ENCODE measurements at regions not wholly inside any gene's neighbourhood (a gene's known extent, or its start where the extent isn't known, plus 50 kb on each side); places are given as distances from the start of the nearest gene placed in this dataset.

GRCh38 chr12:90301561-90302133 lies 593.0 kb upstream of the ATP2B1 start:
- peaks cover 13% of the 10 kb centered on the region for H3K4me1 Mint-ChIP-seq (ENCODE audit: low read depth)
- no peaks in the 10 kb centered on the region for H3K36me3 Mint-ChIP-seq (ENCODE audit: low read depth)
- no peak overlapping the region for H3K27ac Mint-ChIP-seq
- no peaks in the 10 kb centered on the region for H3K9me3 Mint-ChIP-seq
- no peak overlapping the region for H3K4me3 Mint-ChIP-seq
- DNase-seq, result no peak
- H3K27me3 Mint-ChIP-seq (ENCODE audit: low read depth), result peaks cover 7% of the 10 kb centered on the region
- intact Hi-C loops (cut with micrococcal nuclease), result no loop called here
- CTCF ChIA-PET, result interaction anchor here (0.6 kb wide), 1 partner anchor 14 kb away, joined by 3 read pairs; no protein-coding TSS in a partner anchor

- Mint-ChIP-seq H3K4me3 (no peak overlapping the region), H3K36me3 (ENCODE audit: low read depth) (no peaks in the 10 kb centered on the region), H3K27ac (no peak overlapping the region), H3K4me1 (ENCODE audit: low read depth) (peaks cover 13% of the 10 kb centered on the region), H3K9me3 (no peaks in the 10 kb centered on the region), H3K27me3 (ENCODE audit: low read depth) (peaks cover 7% of the 10 kb centered on the region)
- DNase-seq, result no peak
- CTCF ChIA-PET, result no interaction called here
- intact Hi-C loops (cut with micrococcal nuclease), result no loop called here
Measured at GRCh38 chr12:90301095-90301494, 592.5 kb upstream of the ATP2B1 start.

- no peak for DNase-seq
- Mint-ChIP-seq H3K9me3 (no peaks in the 10 kb centered on the region), H3K4me3 (no peak overlapping the region), H3K27me3 (ENCODE audit: low read depth) (peaks cover 12% of the 10 kb centered on the region), H3K36me3 (ENCODE audit: low read depth) (no peaks in the 10 kb centered on the region), H3K4me1 (ENCODE audit: low read depth) (peaks cover 13% of the 10 kb centered on the region), H3K27ac (no peak overlapping the region)
- intact Hi-C loops (cut with micrococcal nuclease), result loop anchor here (1.0 kb wide), 1 partner anchor 19 kb away; no protein-coding TSS in a partner anchor
- CTCF ChIA-PET, result interaction anchor here (0.8 kb wide), 1 partner anchor 94 kb away, joined by 4 read pairs; no protein-coding TSS in a partner anchor
Measured at GRCh38 chr12:90299666-90300065, 591.0 kb upstream of the ATP2B1 start.

- intact Hi-C loops (cut with micrococcal nuclease), result loop anchor here (1.0 kb wide), 1 partner anchor 19 kb away; no protein-coding TSS in a partner anchor
- peaks cover 12% of the 10 kb centered on the region for H3K27me3 Mint-ChIP-seq (ENCODE audit: low read depth)
- H3K36me3 Mint-ChIP-seq (ENCODE audit: low read depth), result no peaks in the 10 kb centered on the region
- peaks cover 13% of the 10 kb centered on the region for H3K4me1 Mint-ChIP-seq (ENCODE audit: low read depth)
- DNase-seq, result no peak
- H3K27ac Mint-ChIP-seq, result no peak overlapping the region
- H3K9me3 Mint-ChIP-seq, result no peaks in the 10 kb centered on the region
- CTCF ChIA-PET, result interaction anchor here (0.7 kb wide), 1 partner anchor 652 kb away, joined by 3 read pairs; no protein-coding TSS in a partner anchor
- no peak overlapping the region for H3K4me3 Mint-ChIP-seq
Measured at GRCh38 chr12:90299121-90299520, 590.5 kb upstream of the ATP2B1 start.

DNA sequence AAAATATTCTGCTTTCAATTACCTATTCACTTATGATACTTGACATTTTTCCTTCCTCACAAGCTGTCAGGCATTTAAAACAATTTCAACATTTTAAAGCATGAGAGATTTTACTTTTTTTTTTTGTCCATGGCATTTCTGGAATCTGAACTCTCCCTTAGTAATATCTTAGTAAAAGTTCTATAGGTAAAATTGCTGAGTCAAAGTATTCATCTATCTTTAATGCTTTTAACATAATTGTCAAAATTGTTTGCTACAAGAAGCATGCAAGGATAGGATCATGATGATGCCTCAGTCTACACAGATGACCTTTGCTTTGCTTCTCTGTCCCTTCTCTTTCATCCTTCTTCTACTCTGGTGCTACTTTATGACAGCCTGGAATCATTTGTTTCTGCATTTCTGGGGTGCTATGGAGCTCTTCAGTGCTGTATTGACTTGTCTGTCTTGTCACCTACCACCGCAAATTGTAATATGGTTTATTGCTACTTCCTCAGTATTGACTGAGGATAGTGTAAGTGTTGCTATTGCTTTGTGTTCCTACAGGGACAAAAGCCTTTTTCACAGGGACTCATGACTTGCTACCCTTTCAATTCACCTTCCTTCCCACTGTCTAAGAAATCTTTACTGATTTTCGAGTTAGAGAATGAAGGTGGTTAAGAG lies 589.8 kb upstream of the ATP2B1 start:
- DNase-seq, result no peak
- CTCF ChIA-PET, result interaction anchor here (0.6 to 0.7 kb wide), 2 partner anchors 201 to 653 kb away, joined by 3 to 4 read pairs; no protein-coding TSS in a partner anchor
- Mint-ChIP-seq H3K4me3 (no peak overlapping the region), H3K36me3 (ENCODE audit: low read depth) (no peaks in the 10 kb centered on the region), H3K27ac (no peak overlapping the region), H3K9me3 (no peaks in the 10 kb centered on the region), H3K27me3 (ENCODE audit: low read depth) (peaks cover 12% of the 10 kb centered on the region), H3K4me1 (ENCODE audit: low read depth) (peaks cover 13% of the 10 kb centered on the region)
- intact Hi-C loops (cut with micrococcal nuclease), result no loop called here

GRCh38 chr12:90295858-90296257 lies 587.2 kb upstream of the ATP2B1 start:
- DNase-seq, result no peak
- Mint-ChIP-seq H3K27me3 (ENCODE audit: low read depth) (peaks cover 13% of the 10 kb centered on the region), H3K4me1 (ENCODE audit: low read depth) (peaks cover 16% of the 10 kb centered on the region), H3K36me3 (ENCODE audit: low read depth) (no peaks in the 10 kb centered on the region), H3K27ac (no peak overlapping the region), H3K4me3 (no peak overlapping the region), H3K9me3 (no peaks in the 10 kb centered on the region)
- CTCF ChIA-PET, result no interaction called here
- intact Hi-C loops (cut with micrococcal nuclease), result no loop called here

DNA sequence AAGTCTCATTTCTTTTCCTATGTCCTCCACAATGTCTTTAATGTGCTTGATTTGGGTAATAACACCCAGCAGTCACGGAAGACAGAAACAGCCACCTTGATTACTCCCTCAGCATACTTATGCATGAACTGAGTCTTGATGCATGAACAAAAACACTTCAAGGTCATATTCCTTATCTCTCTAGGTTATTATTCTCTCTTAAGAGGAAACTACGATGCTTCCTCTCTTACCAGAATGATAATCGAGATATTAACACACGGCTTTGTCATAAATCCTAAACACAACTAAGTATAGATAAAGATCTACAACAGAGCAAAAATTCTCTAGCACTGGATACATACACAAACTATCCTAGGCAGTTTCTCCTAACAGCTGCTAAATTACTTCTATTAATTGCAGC lies 583.5 kb upstream of the ATP2B1 start:
- CTCF ChIA-PET, result no interaction called here
- no peak for DNase-seq
- Mint-ChIP-seq H3K27me3 (ENCODE audit: low read depth) (peaks cover 13% of the 10 kb centered on the region), H3K36me3 (ENCODE audit: low read depth) (no peaks in the 10 kb centered on the region), H3K4me3 (no peak overlapping the region), H3K27ac (no peak overlapping the region), H3K4me1 (ENCODE audit: low read depth) (peaks cover 3% of the 10 kb centered on the region), H3K9me3 (peaks cover 15% of the 10 kb centered on the region)
- intact Hi-C loops (cut with micrococcal nuclease), result no loop called here

DNA sequence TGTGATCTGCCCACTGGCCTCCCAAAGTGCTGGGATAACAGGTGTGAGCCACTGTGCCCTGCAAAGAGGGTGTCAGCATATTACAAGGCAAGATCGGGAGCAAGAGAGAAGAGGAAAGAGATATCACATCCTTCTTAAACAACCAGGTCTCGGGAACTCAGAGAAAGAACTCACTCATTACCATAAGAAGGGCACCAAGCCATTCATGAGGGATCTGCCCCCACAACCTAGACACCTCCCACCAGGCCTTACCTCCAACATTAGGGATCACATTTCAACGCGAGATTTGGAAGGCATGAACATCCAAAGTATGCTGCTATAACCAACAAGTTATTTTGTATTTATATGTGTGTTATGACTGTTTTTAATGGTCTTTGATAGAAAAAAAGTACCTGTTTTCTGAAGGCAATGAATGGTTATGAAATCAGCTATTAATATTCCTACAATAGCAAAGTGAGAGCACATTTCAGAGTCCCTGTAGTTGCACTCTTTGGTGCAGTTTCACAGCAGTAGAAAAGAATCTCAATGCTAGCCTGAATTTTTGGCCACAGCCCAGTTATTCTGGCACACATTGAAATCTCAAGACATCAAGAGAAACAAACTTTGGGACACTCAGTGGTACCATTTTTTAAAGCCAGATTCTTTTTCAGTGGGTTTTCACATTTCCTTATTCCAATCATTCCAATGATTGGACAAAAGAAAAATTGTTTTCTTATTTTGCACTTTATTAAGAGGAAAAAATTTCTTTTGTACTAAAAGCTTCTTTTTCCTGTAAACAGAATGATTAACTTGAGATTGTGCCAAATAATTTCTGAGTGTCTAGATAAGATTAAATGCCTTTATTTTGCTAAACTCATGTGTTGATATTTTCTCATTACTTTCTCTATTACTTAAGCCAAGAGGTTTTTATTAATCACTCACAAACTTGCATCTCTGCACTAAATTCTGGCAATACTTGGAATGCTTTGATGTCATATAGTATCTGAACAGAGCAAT lies 582.6 kb upstream of the ATP2B1 start:
- CTCF ChIA-PET, result no interaction called here
- Mint-ChIP-seq H3K4me1 (ENCODE audit: low read depth) (peaks cover 3% of the 10 kb centered on the region), H3K27ac (no peak overlapping the region), H3K36me3 (ENCODE audit: low read depth) (no peaks in the 10 kb centered on the region), H3K27me3 (ENCODE audit: low read depth) (peaks cover 13% of the 10 kb centered on the region), H3K4me3 (no peak overlapping the region), H3K9me3 (peaks cover 15% of the 10 kb centered on the region)
- no peak for DNase-seq
- intact Hi-C loops (cut with micrococcal nuclease), result no loop called here

DNA sequence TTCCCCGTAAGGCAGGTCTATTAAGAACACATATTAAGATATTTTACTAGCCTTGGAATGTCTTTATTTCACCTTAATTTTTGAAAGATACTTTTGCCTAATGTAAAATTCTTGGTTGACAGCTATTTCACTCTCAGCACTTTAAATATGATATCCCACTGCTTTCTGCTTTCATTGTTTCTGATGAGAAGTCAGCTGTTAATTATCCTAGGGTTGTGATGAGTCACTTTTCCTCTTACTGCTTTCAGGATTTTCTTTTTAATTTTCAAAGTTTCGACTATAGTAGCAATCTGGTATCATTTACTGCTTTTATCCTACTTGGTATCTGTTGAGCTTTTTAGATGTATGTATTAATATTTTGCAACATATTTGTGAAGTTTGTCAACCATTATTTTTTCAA lies 578.9 kb upstream of the ATP2B1 start:
- peaks cover 22% of the 10 kb centered on the region for H3K9me3 Mint-ChIP-seq
- no peak overlapping the region for H3K27ac Mint-ChIP-seq
- H3K4me3 Mint-ChIP-seq, result no peak overlapping the region
- no peak for DNase-seq
- peaks cover 3% of the 10 kb centered on the region for H3K4me1 Mint-ChIP-seq (ENCODE audit: low read depth)
- no peaks in the 10 kb centered on the region for H3K36me3 Mint-ChIP-seq (ENCODE audit: low read depth)
- peaks cover 5% of the 10 kb centered on the region for H3K27me3 Mint-ChIP-seq (ENCODE audit: low read depth)
- CTCF ChIA-PET, result interaction anchor here (0.6 kb wide), 1 partner anchor 14 kb away, joined by 3 read pairs; no protein-coding TSS in a partner anchor
- intact Hi-C loops (cut with micrococcal nuclease), result loop anchor here (10.0 kb wide), 2 partner anchors 403 to 1123 kb away; no protein-coding TSS in a partner anchor

GRCh38 chr12:90281154-90281868 lies 572.7 kb upstream of the ATP2B1 start:
- Mint-ChIP-seq H3K4me3 (no peak overlapping the region), H3K36me3 (ENCODE audit: low read depth) (peaks cover 3% of the 10 kb centered on the region), H3K27me3 (ENCODE audit: low read depth) (peaks cover 9% of the 10 kb centered on the region), H3K4me1 (ENCODE audit: low read depth) (peaks cover 17% of the 10 kb centered on the region), H3K9me3 (peaks cover 27% of the 10 kb centered on the region), H3K27ac (peak overlapping the region; percentile 56)
- DNase-seq, result no peak
- CTCF ChIA-PET, result no interaction called here
- intact Hi-C loops (cut with micrococcal nuclease), result loop anchor here (2.0 to 10.0 kb wide), 8 partner anchors 239 to 1497 kb away; no protein-coding TSS in a partner anchor

GRCh38 chr12:90280564-90281058 lies 572.0 kb upstream of the ATP2B1 start:
- peaks cover 9% of the 10 kb centered on the region for H3K27me3 Mint-ChIP-seq (ENCODE audit: low read depth)
- peak overlapping the region; percentile 56 for H3K27ac Mint-ChIP-seq
- intact Hi-C loops (cut with micrococcal nuclease), result loop anchor here (1.0 to 10.0 kb wide), 13 partner anchors 19 to 1498 kb away; no protein-coding TSS in a partner anchor
- DNase-seq, result peak; percentile 43
- H3K36me3 Mint-ChIP-seq (ENCODE audit: low read depth), result peaks cover 3% of the 10 kb centered on the region
- H3K4me1 Mint-ChIP-seq (ENCODE audit: low read depth), result peaks cover 17% of the 10 kb centered on the region
- H3K9me3 Mint-ChIP-seq, result peaks cover 27% of the 10 kb centered on the region
- CTCF ChIA-PET, result no interaction called here
- H3K4me3 Mint-ChIP-seq, result no peak overlapping the region
